HCEC 1CT (cell line): ENCODE measurements at regions not wholly inside any gene's neighbourhood (a gene's known extent, or its start where the extent isn't known, plus 50 kb on each side); places are given as distances from the start of the nearest gene placed in this dataset.
"Not testable (repeated sequence)": the region's sequence is repeated elsewhere in the genome, so short reads cannot be mapped to it uniquely, and the experiment has no call there.

ENCODE experiments used
- DNase-seq: peaks from one replicate; pipeline ENCODE4 v3.0.0-alpha.2; 2017

- DNase-seq: no peak
These were observed 1040.3 kb downstream of the SOCS6 start for GRCh38 chr18:71329114-71329513.

- no peak for DNase-seq
These were observed 1039.0 kb downstream of the SOCS6 start for GRCh38 chr18:71327850-71328249.

- no peak for DNase-seq
These were observed 1038.6 kb downstream of the SOCS6 start for GRCh38 chr18:71327441-71327840.

- DNase-seq: no peak
These were observed 1038.0 kb downstream of the SOCS6 start for GRCh38 chr18:71326826-71327225.

- DNase-seq: no peak
These were observed 1035.5 kb downstream of the SOCS6 start for GRCh38 chr18:71324356-71324755.

- no peak for DNase-seq
These were observed 1033.4 kb downstream of the SOCS6 start for GRCh38 chr18:71322201-71322600.

- DNase-seq: no peak
These were observed 1032.5 kb downstream of the SOCS6 start for GRCh38 chr18:71321319-71321718.

- no peak for DNase-seq
These were observed 1016.0 kb downstream of the SOCS6 start for GRCh38 chr18:71304856-71305255.

- not testable (repeated sequence) for DNase-seq
These were observed 1014.9 kb downstream of the SOCS6 start for GRCh38 chr18:71303743-71304142.

GRCh38 chr18:71301596-71301995 is 1012.8 kb downstream of the SOCS6 start:
- DNase-seq: no peak

- not testable (repeated sequence) for DNase-seq
These were observed 1005.4 kb downstream of the SOCS6 start for GRCh38 chr18:71294201-71294600.

- DNase-seq: no peak
These were observed 1004.5 kb downstream of the SOCS6 start for GRCh38 chr18:71293322-71293721.

- no peak for DNase-seq
These were observed 998.4 kb downstream of the SOCS6 start for GRCh38 chr18:71287268-71287667.

GRCh38 chr18:71252351-71252865 is 963.6 kb downstream of the SOCS6 start:
- no peak for DNase-seq

- no peak for DNase-seq
These were observed 961.3 kb downstream of the SOCS6 start for GRCh38 chr18:71250191-71250590.

GRCh38 chr18:71249791-71250190 is 960.9 kb downstream of the SOCS6 start:
- DNase-seq: no peak

GRCh38 chr18:71242981-71243380 is 954.1 kb downstream of the SOCS6 start:
- no peak for DNase-seq

- no peak for DNase-seq
These were observed 950.3 kb downstream of the SOCS6 start for GRCh38 chr18:71238974-71239624.

- no peak for DNase-seq
These were observed 948.8 kb downstream of the SOCS6 start for GRCh38 chr18:71237641-71238040.

- DNase-seq: no peak
These were observed 944.3 kb downstream of the SOCS6 start for GRCh38 chr18:71233177-71233576.

GRCh38 chr18:71223486-71223885 is 934.6 kb downstream of the SOCS6 start:
- no peak for DNase-seq

GRCh38 chr18:71221405-71221804 is 932.6 kb downstream of the SOCS6 start:
- no peak for DNase-seq

- not testable (repeated sequence) for DNase-seq
These were observed 923.9 kb downstream of the SOCS6 start for GRCh38 chr18:71212739-71213138.

GRCh38 chr18:71212222-71212621 is 923.4 kb downstream of the SOCS6 start:
- DNase-seq: no peak

- DNase-seq: no peak
These were observed 921.1 kb downstream of the SOCS6 start for GRCh38 chr18:71209944-71210343.
